Thyroid gland (tissue), 4 donors: ENCODE measurements at regions not wholly inside any gene's neighbourhood (a gene's known extent, or its start where the extent isn't known, plus 50 kb on each side); places are given as distances from the start of the nearest gene placed in this dataset.

Experiments used
- CTCF ChIP-seq, 6 experiments: fragments of 200-600 bp in 3 of 6; fragments of 450-650 bp in 3 of 6; sonication (generic) in 3 of 6; IDR thresholded peaks; one replicate each; pipeline ENCODE4 v1.5.1; 2016 to 2019; ENCODE audit warnings: antibody characterized with exemption in 6 of 6, mild to moderate bottlenecking in 2 of 6, inconsistent platforms in 1 of 6, moderate library complexity in 1 of 6
- POLR2A ChIP-seq, 2 donors: fragments of 450-650 bp; IDR thresholded peaks; one replicate each; pipeline ENCODE4 v1.6.1; 2017; ENCODE audit warnings: antibody characterized with exemption in 2 of 2, mild to moderate bottlenecking in 2 of 2, moderate library complexity in 1 of 2

GRCh38 chr20:40602381-40602780 is 86.7 kb downstream of the MAFB start:
- TF ChIP-seq CTCF (IDR thresholded peaks at IDR 0.05) (no peak), POLR2A (IDR thresholded peaks at IDR 0.05) (no peak)
